COLO829 (cell line): ENCODE measurements at regions not wholly inside any gene's neighbourhood (a gene's known extent, or its start where the extent isn't known, plus 50 kb on each side); places are given as distances from the start of the nearest gene placed in this dataset.

Experiments used
- DNase-seq: peaks from one replicate; pipeline ENCODE4 v3.0.0; 2012; ENCODE audit warnings: low spot score

DNA sequence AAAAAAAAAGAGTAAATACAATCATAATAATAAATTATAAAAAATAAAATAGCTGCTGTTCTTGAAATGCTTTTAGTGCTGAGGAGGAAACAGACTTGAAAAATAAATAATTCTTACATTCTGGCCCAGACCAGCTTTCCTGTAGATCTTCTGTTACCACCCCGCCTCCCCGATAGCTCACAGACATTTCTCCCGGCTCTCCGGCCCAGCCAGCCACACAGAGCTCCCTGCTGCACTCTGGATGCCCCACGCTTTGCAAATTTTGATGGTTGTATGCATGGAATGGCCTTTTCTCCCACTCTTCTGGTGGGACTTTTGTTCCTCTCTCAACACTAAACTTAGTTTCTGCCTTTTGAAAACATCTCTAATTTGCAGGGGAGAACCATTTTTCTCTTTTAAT is 249.3 kb downstream of the ATP23 start:
- no peak for DNase-seq

DNA sequence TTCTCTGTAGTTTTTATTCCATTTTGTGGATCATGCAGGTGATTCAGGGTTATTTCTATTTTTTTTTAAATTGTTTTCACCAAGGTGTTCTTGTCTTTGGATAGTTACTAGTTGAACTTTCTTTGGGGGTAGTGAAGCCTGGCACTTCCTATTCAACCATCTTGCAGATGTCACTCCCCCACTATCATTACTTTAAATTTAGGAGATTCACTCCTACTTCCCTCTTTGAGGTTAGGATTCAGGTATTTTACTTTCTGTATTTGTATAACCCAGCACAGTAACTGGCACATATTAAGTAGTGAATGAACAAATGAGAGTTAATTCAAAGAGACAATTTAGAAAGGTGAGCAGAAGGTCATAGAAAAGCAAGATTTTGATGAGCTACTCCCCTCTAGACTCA is 255.6 kb downstream of the ATP23 start:
- DNase-seq: no peak

DNA sequence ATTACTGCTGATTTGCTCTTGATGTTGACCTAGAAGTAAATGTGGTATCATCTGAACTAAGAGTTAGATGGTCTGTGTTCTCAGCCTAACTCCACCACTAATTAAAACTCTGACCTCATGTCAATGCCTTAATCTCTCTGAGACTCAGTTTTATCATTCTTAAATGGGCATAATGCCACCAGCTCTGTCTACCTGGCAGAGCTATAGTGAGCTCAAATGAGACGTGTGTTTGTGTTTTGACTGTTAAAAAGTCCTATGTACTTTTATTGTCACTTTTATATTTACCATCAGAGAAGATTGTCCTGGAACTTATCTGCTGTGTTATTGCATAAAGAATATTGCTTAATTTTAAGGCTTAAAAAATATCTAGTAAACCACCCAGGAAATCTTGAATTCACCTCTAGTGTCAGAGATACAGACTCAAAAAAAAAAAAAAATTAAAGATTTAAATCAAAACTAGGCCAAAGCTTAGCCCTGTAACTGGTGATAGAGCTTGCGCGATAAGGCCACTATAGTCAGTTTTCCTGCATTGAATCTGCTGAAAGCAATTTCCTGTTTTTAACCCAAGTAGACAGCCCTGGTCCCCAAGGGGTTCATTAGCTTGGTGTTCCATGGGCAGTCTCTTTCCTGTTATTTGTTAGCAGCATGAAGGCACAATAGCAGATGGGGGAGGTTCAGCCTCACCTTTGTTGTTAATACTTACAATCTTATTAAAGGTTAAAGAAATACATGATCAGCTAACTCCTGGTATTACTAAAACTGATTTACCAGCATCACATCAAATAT is 261.8 kb downstream of the ATP23 start:
- no peak for DNase-seq

DNA sequence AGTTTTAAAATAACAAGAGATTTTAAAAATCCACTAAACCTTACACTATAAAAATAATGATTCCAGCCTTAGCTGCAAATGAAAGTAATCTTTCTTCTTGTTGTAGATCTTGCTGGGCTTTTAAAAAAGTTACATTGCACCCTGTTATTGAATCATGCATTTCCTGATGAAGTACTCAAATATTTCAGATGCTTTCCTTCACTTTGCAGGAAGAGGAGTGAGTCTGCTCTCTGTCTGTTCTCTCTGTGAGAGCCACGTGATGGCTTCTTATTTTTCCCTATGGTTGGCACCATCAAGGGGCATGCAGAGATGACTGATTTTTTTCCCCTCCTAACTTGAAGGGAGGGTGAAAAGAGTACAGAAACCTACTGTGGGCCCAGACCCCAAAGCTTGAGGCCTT is 262.7 kb downstream of the ATP23 start:
- no peak for DNase-seq

DNA sequence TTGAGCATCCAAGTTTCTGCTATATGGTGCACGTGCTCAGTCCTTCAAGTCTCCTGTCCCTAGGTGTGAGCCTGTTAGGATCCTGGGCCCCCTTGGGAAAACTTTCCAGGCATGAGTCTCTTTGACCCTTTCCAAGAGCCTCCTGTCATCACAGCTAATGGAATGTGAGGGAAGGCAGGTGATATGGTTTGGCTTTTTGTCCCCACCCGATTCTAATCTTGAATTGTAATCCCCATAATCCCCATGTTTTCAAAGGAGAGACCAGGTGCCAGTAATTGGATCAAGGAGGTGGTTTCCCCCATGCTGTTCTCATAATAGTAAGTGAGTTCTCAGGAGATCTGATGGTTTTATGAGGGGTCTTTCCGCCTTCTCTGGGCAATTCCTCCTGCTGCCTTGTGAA is 265.5 kb downstream of the ATP23 start:
- DNase-seq: no peak

DNA sequence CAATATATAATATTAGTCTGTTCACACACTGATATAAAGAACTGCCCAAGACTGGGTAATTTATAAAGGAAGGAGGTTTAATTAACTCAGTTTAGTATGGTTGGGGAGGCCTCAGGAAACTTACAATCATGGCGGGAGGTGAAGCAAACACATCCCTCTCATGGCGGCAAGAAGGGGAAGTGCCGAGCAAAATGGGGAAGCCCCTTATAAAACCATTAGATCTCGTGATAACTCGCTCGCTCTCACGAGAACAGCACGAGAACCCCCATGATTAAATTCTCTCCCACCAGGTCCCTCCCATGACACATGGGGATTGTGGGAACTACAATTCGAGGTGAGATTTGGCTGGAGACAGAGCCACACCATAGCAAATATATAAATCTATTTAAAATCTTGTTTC is 269.8 kb downstream of the ATP23 start:
- no peak for DNase-seq

DNA sequence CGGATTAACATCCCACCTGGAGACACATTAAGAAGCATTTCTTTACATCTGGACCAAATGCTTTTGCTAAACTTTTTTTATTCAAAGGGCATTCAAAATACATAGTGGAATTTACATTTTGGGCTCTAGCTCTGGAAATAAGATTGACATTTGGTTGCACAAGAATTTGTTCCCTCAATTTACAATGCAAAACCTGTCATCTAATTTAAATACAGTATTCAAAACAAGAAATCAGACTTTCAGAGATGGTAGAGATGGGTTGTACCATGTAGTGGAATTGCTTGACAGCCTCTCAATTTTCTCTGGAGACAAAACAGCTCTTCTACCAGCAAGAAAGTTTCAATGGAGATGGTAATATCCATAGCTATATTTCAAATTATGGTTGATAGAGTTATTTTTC is 275.8 kb downstream of the ATP23 start:
- no peak for DNase-seq

DNA sequence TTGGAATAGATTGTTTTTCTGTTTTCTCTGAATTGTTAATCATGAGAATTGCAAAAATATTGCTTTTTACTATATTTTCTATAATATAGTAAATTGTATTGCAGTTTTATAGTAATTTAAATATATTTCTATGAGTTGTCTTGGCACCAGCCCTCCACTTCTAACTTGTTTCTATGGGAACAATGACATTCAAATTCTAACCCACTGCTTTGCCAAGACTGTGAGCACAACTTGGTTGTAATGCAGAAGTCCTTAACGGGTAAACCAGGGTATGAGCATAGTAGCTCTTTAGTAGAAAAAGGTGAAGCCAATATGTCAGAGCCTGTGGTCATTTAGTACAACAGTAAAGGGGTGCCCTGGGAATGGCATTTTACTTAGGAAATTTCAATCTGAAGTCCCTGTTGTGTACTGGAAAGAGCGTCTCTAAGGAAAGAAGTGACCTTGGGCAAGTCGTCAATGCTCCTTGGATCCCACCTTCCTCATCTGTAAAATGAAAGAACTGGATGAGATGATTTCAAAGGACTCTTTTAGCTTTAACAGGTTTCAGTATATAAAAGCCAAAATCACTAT is 283.3 kb downstream of the ATP23 start:
- DNase-seq: no peak

DNA sequence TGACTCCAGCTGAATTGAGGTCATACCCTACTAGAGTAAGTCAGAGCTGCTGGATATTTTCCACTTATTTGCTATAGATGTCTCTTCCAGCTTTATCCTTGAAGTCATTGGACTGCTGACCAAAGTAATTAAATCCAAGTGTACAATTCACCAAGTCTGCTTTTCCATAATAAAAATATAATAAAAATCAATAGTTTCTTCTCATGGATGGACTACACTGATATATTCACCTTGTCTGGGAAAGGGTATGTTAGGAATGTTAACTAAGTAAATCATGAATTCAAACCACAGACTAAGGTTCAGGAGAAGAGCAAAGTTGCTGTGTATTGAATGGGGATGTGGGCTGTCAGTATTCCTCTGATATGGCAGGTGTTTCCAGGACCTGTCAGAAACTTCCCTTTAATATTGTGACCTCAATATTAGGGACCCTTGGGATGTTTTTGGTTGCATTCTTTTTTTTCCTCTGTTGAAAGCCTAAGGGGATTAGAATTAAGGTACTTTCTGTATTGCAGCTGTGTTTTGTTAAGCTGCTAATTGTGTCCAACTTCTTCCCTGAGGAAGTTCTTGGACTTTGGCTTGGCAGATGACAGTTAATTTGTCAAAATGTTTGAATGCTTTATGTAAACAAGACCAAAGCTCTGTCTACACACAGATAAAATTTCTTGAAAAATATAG is 284.0 kb downstream of the ATP23 start:
- DNase-seq: no peak

DNA sequence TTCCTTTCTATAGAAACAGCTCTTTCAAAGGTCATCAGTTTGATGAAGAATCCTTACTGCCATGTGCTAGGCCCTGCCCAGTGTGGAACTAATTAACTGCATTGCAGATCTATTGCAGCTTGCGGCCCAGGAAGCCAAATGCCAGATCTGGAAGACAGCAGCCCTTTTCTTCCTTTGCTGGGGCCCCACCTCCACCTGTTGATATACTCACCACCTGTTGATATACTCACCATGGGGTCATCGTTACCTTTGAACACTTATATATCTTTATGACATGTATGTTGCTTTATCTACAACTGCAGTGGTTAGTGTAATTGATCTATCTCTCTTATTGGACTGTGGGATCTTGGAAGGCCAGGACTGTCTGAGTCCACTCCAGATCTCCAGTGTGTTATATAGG is 292.5 kb downstream of the ATP23 start:
- no peak for DNase-seq

DNA sequence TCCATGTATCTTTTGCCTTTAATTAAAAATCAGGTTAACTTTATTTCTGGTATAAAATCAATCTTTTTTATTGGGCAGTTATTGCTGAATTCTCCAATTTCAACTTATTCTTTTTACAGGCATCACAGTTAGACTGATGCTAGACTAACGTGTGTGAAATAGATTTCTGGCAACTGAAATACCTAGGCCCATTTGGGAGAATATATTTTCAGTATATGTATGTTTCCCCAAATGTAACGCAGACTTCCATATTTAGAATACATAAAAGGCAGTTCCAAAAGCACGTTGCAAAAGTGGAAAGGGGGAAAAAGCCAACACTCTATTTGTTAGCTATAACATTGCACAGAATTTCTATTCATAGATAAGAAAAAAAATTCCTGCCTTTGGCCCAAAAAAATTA is 297.0 kb downstream of the ATP23 start:
- no peak for DNase-seq

DNA sequence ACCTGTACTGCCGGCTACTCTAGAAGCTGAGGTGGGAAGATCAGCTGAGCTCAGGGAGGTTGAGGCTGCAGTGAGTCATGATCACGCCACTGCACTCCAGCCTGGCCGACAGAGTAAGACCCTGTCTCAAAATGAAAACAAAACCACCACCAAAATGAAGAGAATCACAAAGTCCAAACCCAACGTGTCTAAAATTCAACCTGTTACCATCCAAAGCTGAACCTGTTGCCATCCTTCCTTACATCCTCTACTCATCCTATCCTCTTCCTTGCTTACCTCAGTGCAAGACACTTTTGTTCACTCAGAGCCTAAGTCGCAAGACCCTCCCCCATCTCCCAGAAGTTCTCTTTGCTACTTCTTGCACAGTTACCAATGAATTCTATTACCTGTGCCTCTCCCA is 299.7 kb downstream of the ATP23 start:
- no peak for DNase-seq

DNA sequence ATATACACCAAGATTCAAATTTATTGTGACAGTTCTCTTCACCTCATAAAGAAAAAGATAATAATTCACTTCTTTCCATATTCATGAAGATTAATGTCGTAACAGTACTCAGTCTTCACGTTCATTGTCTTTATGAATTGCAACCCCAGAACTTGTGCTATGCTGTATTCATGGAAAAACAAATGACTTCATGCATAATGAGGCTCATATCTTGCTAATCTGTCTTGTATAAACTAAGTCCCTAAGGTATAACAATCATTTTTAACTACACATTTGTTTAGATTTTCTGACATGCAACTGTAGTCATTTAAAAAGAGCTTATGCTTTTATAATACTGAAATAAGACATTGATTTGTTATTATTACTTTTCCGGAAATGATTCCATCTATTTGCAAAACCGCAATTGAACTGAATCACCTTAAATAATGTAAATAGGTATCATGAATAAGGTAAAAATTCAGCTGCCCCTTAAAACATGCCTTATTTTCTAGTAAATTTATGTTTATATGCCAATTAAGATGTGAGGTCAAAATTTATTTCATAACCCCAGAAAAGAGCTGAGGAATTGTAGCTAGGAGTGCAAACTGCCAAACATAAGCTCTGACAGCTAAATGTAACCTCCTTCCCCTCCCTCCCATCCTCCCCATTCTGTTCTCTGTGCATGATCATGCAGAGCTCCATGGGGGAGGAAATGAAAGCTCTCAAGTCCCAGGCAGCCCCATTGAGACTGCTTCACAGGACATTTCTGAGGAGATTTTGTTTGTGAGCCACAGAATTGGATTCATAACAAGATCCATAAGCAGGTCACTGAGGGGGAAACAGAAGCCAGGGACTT is 301.6 kb downstream of the ATP23 start:
- DNase-seq: no peak

DNA sequence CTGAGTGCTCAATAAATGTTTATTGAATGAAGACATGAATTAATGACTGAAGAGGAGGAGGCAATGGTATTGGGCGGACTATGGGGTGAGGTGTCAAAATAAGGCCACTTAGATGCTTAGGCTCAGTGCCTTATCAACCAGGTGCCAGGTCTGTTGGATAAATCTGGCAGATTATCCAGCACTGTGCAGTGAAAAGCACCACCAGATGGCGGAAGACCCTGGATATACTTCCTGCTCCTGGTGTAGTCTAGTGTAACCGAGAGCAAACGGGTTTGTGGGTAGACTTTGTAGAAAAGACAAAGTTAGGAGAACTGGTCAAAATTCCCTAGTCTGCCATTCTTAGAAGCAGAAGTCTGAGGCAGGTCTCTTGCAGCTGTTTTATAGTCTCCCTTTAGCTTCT is 306.3 kb downstream of the ATP23 start:
- no peak for DNase-seq

DNA sequence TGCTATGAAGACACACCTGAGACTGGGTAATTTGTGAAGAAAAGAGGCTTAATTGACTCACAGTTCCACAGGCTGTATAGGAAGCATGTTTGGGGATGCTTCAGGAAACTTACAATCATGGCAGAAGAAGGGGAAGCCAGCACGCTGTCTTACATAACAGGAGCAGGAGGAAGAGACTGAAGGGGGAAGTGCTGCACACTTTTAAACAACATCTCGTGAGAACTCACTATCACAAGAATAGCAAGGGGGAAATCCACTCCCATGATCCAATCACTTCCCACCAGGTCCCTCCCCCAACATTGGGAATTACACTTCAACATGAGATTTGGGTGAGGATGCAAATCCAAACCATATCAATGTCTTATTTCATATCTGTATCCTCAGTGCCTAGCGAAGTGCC is 307.2 kb downstream of the ATP23 start:
- DNase-seq: no peak

DNA sequence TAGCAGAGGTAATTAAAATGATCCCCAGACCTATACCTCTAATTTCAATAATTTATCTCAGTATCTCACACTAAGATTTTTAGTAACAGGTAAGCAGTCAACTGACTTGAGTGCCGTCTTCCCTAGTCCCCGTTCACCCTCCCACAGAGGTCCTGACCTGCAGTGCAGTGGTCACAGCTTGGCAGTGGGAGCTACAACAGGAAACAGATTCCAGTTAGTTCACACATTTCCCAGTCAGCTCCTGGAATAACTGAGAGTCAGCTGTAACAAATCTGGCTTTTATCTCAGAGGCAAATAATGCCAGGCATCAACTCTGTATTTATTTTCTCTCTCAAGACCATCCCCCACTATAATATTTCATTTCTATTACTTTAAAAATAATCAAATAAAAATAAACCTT is 308.2 kb downstream of the ATP23 start:
- DNase-seq: no peak

DNA sequence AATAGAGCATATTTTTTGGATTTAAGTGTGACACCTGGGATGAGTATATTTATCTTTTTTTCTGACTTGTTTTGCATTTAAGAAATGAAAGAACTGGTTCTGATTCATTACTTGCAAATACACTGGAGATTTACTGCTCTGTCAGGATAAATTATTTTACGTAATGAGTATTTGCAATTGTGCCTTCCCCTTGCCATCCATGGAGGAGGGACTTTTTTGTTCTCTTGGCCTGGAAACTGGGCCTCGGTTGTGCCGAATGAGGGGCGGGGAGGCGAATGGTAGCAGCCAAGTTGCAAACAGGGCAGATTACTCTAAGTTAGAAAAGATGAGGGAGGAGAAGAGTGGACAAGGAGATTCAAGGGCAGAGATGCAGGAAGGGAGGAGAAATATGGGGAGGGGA is 308.7 kb downstream of the ATP23 start:
- DNase-seq: no peak

DNA sequence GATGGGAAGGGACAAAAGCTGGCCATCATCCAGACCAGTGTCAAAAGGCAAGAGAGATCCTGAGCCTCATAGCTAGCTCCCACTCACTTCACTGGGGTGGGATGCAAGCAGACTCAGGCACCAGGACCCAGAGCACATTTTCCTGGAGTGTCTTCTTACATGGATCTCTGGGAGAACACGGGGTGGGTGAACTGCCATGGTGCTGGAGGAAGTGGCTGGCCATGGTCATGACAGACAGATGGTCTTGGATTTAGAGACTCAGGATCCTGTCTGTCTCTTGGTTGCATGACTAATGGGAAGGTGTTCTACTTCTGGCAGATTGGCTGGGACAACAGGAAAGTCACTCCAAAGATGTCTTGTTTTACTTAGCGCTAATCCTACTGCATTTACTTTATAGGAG is 311.5 kb downstream of the ATP23 start:
- no peak for DNase-seq

DNA sequence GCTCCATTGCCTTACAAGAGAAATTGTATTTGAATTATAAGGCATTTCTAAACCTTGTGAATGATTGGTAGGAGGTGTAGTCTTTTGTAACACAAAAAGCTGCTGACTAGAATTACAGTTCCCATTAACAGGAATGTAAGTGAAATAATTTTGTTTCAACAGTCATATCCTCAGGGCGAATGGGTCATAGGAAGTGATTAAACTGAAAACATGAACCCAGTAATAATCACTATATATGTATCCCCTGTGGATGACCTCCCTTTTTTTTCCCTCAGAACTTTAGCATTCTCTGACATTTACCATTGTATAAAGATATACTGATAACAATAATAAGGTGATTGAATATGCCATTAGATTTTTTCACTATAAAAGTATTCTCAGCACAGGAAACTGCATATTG is 312.3 kb downstream of the ATP23 start:
- DNase-seq: no peak

DNA sequence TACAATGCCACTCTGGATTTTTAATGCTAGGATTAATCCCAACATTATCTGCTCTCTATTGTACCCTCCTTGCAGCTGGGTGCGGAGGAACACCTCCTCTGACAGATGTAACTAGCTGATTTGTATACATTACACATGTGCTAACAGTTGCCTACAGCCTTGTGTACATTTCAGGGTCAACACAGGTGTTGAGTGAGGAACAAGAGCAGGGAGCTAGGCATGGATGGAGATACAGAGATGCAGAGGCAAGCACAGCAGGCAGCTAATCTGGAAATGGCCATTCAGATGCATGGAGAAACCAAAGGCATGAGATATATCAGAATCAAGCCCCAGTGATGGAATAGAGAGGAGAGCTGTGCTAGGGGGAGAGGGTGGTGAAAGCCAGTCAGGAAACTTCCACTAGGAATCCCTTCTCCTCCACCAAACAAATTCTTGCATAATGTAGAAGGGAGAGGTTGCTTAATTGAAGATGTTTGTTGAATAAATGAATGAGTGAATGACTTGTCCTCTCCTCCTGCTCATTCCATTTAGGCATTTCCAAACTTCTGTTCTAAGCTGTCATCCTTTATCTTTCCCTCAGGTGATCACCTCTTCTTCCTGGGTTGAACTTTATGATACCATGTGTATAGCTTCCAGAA is 313.2 kb downstream of the ATP23 start:
- DNase-seq: no peak

DNA sequence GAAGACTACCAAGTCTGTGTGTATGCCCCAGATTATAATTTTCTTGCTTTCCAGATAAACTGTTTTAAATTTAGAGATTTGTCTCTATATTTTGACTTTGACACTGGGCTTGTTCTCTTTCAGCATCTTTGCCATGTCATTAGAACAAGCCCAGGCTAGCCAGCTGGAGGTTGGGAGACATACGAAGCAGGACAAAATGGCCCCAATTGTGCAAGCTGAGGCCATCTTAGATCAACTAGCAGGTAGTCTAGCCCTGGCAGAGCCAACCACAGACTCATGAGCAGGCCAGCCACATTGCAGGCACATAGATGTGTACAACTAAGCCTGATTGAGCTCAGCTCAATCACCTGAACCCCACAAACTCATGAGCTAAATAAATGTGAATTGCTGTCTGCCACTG is 321.4 kb downstream of the ATP23 start:
- DNase-seq: no peak

DNA sequence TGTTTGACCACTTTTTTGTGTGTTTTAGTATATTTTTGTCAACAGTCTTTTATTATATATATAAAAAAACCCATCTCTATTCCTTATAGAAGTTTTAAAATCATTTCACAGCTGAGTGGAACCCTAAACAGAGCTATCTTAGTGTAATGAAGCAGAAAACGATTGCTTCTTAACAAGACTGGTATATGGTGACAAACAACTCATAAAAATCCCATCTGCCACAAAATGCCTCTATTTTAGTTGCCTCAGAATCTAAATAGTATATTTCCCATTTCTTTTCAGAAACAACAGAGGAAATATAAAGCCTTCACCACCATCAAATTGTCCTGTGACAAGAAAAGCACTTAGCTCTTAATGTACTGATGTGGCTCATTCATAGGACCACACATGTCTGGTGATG is 322.4 kb downstream of the ATP23 start:
- no peak for DNase-seq
